HG03039 (cell line): ENCODE measurements at regions not wholly inside any gene's neighbourhood (a gene's known extent, or its start where the extent isn't known, plus 50 kb on each side); places are given as distances from the start of the nearest gene placed in this dataset.

Source experiments
- ATAC-seq: cut with Tn5 transposase; IDR thresholded peaks from one replicate; pipeline ENCODE4 v1.9.1; 2021; ENCODE audit warnings: mild to moderate bottlenecking, moderate library complexity; ENCODE audit not compliant: unreplicated experiment

- no peak for ATAC-seq
Measured at GRCh38 chr1:61531716-61532115, 193.2 kb downstream of the TM2D1 start.

- ATAC-seq: no peak
Measured at GRCh38 chr1:61523893-61524605, 200.9 kb downstream of the TM2D1 start.

GRCh38 chr1:61523229-61523628 is 201.7 kb downstream of the TM2D1 start:
- ATAC-seq: no peak

- ATAC-seq: no peak
Measured at GRCh38 chr1:61520401-61520800, 204.5 kb downstream of the TM2D1 start.

- ATAC-seq: no peak
Measured at GRCh38 chr1:61519631-61520030, 205.3 kb downstream of the TM2D1 start.

- ATAC-seq: no peak
Measured at GRCh38 chr1:61518670-61519400, 206.1 kb downstream of the TM2D1 start.

GRCh38 chr1:61517345-61517744 is 207.6 kb downstream of the TM2D1 start:
- ATAC-seq: no peak

GRCh38 chr1:61515096-61515495 is 209.8 kb downstream of the TM2D1 start:
- no peak for ATAC-seq
